HL-60 (cell line): ENCODE measurements at regions not wholly inside any gene's neighbourhood (a gene's known extent, or its start where the extent isn't known, plus 50 kb on each side); places are given as distances from the start of the nearest gene placed in this dataset.

ENCODE experiments used
- DNase-seq, 2 experiments: peaks; one replicate each; pipeline ENCODE4 v3.0.0-alpha.2; 2010 to 2020; ENCODE audit warnings: low read depth in 1 of 2, low spot score in 1 of 2
- H3K27ac ChIP-seq: fragments of 250-450 bp; sonication (Bioruptor Pico); replicated peaks from 2 replicates; pipeline ENCODE4 v1.5.1; 2020; ENCODE audit warnings: mild to moderate bottlenecking, moderate library complexity
- H3K27me3 ChIP-seq: fragments of 250-450 bp; sonication (Bioruptor Pico); 2 replicates; pipeline ENCODE4 v1.5.1; 2021; ENCODE audit warnings: mild to moderate bottlenecking, moderate library complexity; ENCODE audit not compliant: insufficient read depth, poor library complexity, severe bottlenecking
- H3K4me3 ChIP-seq: replicated peaks from 2 replicates; pipeline ENCODE4 v1.5.1; 2011; ENCODE audit warnings: mild to moderate bottlenecking, control low read depth, low read length; ENCODE audit not compliant: insufficient read depth
- GABPA ChIP-seq: IDR thresholded peaks from 2 replicates; pipeline ENCODE4 v1.6.1; 2012; ENCODE audit warnings: low read depth
- POLR2AphosphoS5 ChIP-seq: IDR thresholded peaks from 2 replicates; pipeline ENCODE4 v1.6.1; 2012; ENCODE audit warnings: low read depth
- SPI1 ChIP-seq: IDR thresholded peaks from 2 replicates; pipeline ENCODE4 v1.6.1; 2012; ENCODE audit warnings: low read depth, mild to moderate bottlenecking, borderline replicate concordance
- TF ChIP-seq, protein P1 (sequence below): IDR thresholded peaks from one replicate; pipeline ENCODE4 v1.5.1; 2011; ENCODE audit warnings: low read length, control low read depth, inconsistent platforms; ENCODE audit not compliant: insufficient read depth
- TF ChIP-seq, protein P2 (sequence below): IDR thresholded peaks from 2 replicates; pipeline ENCODE4 v1.6.1; 2012; ENCODE audit warnings: low read depth; ENCODE audit not compliant: insufficient replicate concordance

DNA sequence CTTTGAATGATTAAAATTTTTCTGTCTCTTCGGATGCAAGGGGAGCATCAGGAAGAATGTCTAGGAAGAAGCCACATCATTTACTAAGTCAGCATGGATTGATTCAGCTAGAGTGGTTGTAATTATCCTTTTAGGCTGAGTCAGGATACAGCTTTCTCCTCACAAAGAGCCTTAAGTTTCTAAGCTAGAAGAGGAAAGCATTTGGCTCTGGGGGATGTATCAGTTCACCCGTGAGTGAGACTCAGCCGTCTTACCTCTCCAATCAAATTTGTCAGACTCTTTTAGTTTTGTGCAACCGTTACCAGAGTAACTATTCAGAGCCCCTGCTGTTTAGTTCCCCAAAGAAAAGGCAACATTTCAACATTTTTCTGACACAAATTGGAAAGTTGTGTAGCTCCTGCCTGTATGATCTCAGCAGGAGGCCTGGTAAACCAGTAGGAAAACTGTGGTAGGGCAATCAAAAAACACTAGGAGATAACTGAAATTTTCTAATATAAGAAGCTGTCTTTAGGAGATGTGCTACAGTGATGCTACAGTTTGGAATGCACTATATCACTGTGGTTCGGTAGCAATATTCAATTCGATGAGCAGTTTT, 432.4 kb upstream of the LUZP2 start:
- TF ChIP-seq, protein P1, sequence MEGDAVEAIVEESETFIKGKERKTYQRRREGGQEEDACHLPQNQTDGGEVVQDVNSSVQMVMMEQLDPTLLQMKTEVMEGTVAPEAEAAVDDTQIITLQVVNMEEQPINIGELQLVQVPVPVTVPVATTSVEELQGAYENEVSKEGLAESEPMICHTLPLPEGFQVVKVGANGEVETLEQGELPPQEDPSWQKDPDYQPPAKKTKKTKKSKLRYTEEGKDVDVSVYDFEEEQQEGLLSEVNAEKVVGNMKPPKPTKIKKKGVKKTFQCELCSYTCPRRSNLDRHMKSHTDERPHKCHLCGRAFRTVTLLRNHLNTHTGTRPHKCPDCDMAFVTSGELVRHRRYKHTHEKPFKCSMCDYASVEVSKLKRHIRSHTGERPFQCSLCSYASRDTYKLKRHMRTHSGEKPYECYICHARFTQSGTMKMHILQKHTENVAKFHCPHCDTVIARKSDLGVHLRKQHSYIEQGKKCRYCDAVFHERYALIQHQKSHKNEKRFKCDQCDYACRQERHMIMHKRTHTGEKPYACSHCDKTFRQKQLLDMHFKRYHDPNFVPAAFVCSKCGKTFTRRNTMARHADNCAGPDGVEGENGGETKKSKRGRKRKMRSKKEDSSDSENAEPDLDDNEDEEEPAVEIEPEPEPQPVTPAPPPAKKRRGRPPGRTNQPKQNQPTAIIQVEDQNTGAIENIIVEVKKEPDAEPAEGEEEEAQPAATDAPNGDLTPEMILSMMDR = no peak
- TF ChIP-seq, protein P2, sequence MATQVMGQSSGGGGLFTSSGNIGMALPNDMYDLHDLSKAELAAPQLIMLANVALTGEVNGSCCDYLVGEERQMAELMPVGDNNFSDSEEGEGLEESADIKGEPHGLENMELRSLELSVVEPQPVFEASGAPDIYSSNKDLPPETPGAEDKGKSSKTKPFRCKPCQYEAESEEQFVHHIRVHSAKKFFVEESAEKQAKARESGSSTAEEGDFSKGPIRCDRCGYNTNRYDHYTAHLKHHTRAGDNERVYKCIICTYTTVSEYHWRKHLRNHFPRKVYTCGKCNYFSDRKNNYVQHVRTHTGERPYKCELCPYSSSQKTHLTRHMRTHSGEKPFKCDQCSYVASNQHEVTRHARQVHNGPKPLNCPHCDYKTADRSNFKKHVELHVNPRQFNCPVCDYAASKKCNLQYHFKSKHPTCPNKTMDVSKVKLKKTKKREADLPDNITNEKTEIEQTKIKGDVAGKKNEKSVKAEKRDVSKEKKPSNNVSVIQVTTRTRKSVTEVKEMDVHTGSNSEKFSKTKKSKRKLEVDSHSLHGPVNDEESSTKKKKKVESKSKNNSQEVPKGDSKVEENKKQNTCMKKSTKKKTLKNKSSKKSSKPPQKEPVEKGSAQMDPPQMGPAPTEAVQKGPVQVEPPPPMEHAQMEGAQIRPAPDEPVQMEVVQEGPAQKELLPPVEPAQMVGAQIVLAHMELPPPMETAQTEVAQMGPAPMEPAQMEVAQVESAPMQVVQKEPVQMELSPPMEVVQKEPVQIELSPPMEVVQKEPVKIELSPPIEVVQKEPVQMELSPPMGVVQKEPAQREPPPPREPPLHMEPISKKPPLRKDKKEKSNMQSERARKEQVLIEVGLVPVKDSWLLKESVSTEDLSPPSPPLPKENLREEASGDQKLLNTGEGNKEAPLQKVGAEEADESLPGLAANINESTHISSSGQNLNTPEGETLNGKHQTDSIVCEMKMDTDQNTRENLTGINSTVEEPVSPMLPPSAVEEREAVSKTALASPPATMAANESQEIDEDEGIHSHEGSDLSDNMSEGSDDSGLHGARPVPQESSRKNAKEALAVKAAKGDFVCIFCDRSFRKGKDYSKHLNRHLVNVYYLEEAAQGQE = no peak
- no peak for TF ChIP-seq POLR2AphosphoS5
- TF ChIP-seq GABPA = no peak
- TF ChIP-seq SPI1 = no peak
- Histone ChIP-seq H3K27me3 (no peaks in the 10 kb centered on the region), H3K4me3 (no peak overlapping the region), H3K27ac (no peak overlapping the region)
- no peak for DNase-seq

DNA sequence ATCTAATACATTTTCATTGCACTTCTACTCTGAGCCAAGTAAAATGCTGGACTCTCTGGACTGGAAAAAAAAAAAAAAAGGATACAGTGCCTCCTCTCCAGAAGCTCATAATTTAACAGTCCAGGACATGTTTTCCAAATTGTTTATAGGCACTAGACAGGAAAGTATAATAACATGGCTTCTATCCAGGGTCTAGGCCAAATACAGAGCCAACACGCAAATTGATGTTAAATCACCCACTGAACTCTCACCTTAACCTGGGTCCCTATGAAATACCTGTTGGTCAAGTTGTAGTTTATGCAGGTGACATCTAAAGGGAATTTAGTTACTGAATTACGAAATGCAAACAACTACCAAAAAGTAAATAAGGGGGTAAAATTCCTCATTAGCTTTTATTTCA, 428.7 kb upstream of the LUZP2 start:
- H3K27me3 ChIP-seq = no peaks in the 10 kb centered on the region
- no peak overlapping the region for H3K27ac ChIP-seq
- no peak overlapping the region for H3K4me3 ChIP-seq
- no peak for DNase-seq
- TF ChIP-seq, protein P1 = no peak
- TF ChIP-seq POLR2AphosphoS5 = no peak
- no peak for TF ChIP-seq GABPA
- TF ChIP-seq SPI1 = no peak
- TF ChIP-seq, protein P2 = no peak

DNA sequence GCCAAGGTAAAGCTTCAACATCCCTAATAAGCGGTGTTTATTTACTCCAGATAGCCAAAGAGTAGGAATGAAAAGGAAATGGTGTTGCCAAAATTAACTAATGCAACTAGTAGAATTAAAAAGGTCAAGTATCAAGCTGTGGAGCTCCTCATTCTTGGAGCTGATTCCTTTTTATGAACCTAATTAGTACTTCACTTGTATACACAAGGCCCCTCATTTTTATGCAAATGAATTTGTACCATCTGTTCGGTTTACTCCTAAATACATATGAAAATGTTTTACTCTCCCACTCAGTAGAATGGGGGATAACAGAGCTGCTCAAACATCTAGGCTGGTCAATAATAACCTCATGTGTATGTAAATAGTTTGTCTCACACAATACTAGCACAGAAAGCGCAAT, 426.4 kb upstream of the LUZP2 start:
- no peak overlapping the region for H3K27ac ChIP-seq
- H3K4me3 ChIP-seq = no peak overlapping the region
- no peak for DNase-seq
- no peaks in the 10 kb centered on the region for H3K27me3 ChIP-seq
- TF ChIP-seq POLR2AphosphoS5 (no peak), SPI1 (no peak), GABPA (no peak)
- TF ChIP-seq, protein P2 = no peak
- TF ChIP-seq, protein P1 = no peak
